ENCODE measurements at regions not wholly inside any gene's neighbourhood (a gene's known extent, or its start where the extent isn't known, plus 50 kb on each side); places are given as distances from the start of the nearest gene placed in this dataset.

DNA sequence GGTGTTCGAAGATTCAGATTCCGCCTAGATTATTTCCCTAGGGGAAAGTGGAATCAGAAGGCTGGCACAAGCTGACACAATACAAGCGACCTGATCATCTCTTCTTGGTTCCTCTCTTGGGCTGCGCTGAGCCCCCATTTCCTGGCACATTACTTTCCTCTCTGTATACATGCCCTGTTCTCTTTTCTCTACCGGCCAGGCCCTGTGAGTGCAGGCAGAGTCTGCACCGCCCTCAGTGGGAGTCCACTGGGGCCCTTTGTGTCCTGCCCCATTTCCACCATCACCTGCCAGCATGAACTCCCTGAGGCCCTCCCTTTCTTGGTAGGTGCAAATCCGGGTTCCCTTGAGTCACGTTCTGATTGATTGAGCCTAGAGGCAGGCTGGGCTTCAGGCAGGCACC lies 287.9 kb downstream of the MSX2 start:
- no peak for DNase-seq (ENCODE audit: low read depth)
- TF ChIP-seq, protein P1, sequence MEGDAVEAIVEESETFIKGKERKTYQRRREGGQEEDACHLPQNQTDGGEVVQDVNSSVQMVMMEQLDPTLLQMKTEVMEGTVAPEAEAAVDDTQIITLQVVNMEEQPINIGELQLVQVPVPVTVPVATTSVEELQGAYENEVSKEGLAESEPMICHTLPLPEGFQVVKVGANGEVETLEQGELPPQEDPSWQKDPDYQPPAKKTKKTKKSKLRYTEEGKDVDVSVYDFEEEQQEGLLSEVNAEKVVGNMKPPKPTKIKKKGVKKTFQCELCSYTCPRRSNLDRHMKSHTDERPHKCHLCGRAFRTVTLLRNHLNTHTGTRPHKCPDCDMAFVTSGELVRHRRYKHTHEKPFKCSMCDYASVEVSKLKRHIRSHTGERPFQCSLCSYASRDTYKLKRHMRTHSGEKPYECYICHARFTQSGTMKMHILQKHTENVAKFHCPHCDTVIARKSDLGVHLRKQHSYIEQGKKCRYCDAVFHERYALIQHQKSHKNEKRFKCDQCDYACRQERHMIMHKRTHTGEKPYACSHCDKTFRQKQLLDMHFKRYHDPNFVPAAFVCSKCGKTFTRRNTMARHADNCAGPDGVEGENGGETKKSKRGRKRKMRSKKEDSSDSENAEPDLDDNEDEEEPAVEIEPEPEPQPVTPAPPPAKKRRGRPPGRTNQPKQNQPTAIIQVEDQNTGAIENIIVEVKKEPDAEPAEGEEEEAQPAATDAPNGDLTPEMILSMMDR (conservative IDR thresholded peaks at IDR 0.05; ENCODE audit: low read depth, low read length), result no peak
- H3K4me3 ChIP-seq (ENCODE audit: low read depth, low read length), result no peak overlapping the region

DNA sequence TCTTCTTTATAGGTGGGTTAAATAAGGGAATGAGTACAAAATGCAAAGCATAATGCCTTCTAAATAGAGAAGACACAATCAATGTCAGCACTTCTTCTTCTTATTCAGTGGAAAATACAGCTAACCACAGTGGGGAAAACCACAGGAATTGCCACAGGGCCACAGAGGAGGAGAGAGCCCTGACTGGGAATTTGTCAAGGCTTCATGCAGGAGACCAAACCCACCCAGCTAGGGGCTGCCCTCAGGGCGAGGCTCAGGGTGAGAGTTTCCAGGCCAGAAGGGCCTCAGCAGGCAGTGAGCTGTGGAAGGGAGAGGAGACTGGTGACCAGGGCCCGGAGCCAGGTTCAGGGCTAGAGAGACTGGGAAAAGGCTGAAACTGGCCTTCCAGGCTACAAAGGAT lies 279.1 kb downstream of the MSX2 start:
- TF ChIP-seq, protein P1 (conservative IDR thresholded peaks at IDR 0.05; ENCODE audit: low read depth, low read length), result no peak
- no peak for DNase-seq (ENCODE audit: low read depth)
- no peak overlapping the region for H3K4me3 ChIP-seq (ENCODE audit: low read depth, low read length)

DNA sequence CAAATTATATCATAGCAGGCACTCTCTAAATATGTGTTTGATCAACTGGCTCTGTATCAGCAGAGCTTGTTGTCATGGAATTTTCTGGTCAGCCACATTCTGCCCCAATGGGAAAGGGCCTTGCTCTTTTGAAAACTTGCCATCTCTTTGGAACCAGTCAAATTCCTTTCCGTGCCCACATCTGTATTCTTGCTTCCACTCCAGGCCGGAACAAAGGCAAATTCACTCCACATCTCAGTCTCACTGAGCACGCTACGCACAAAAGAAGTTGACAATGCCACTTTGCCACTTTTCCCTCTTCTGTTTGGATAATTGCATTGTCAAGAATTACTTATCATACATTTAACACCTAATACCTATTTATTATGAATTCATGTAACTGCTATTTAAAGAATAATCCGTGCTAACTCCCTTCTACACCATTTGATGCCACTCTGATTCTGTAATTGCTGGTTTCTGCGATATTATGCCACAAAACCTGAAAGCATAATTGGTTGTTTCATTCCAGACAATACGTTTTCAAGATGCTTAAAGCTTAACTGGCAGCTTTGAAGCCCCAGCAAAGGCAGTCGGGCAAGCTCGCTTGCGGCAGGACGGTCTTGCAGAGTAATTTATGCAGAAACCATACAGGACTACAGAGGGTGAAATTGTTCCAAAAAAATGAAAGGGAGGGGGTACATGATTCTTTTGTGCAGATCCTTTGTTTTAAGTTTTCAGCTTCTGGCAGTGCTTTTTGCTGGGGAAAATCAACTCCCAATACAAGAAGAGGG lies 277.7 kb downstream of the MSX2 start:
- no peak overlapping the region for H3K4me3 ChIP-seq (ENCODE audit: low read depth, low read length)
- no peak for DNase-seq (ENCODE audit: low read depth)
- TF ChIP-seq, protein P1 (conservative IDR thresholded peaks at IDR 0.05; ENCODE audit: low read depth, low read length), result no peak

DNA sequence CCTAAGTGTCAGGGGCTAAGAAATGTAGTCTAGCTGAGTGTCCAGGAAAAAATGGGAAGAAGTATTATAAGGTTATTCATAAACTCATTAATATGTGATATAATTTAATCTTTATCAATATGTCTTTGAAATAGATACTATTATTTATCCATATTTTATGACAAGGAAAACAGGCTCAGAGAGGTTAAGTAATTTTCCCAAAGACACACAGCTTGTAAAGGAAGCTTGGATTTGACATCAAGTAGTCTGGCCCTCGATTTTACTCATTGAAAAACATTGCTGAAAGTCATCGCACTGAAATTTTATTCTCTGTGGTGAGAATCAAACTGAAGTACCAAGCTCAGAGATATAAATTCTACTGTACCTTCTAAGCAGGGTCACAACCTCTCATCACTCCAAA lies 276.9 kb downstream of the MSX2 start:
- no peak for DNase-seq (ENCODE audit: low read depth)

DNA sequence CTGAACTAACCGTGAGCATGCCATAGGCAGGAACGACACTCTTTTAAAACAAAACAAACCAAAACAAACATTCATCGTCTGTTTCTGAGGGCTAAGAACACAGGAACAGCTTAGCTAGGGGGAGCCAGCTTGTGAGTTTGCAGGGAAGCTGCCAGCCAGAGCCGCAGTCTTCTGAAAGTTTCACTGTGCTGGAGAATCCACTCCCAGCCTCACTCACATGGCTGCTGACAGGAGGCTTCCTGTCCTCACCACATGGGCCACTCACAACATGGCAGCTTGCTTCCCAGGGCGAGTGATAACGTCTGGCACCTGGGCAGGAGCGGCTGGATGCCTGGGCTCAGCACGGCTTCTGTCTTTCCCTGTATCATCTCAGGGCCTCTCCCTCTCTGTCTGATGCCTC lies 275.2 kb downstream of the MSX2 start:
- no peak overlapping the region for H3K4me3 ChIP-seq (ENCODE audit: low read depth, low read length)
- DNase-seq (ENCODE audit: low read depth), result no peak
- TF ChIP-seq, protein P1 (conservative IDR thresholded peaks at IDR 0.05; ENCODE audit: low read depth, low read length), result no peak

More for the DNA sequence above, 276.9 kb downstream of the MSX2 start:
- H3K4me3 ChIP-seq (ENCODE audit: low read depth, low read length), result no peak overlapping the region
- TF ChIP-seq, protein P1 (conservative IDR thresholded peaks at IDR 0.05; ENCODE audit: low read depth, low read length), result no peak

DNA sequence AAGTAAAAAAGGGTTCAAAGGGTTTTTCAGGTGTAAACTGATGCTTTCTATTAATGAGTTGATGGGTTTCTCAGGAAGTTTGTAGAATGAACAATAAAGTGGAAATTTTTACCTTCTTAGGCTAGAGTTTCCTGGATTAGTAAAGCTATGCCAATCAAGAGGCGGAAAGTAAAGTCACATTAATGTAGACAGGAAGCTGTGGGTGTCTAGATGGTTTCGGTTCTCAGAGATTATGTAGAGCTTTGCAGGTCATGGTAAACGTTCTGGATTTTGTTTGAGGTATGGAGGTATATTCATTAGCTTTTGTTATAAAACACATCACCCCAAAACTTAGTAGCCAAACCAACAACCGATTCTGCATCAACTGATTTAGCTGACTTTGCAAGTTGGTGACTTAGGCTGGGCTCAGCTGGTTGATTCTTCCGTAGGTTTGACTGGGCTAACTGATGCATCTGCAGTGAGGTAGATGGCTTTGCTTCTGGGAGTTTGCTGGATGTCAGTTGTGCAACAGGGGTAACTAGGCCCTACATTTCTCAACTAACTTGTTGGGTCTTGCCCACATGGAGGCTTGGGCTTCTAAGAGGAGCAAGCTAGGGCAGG lies 273.8 kb downstream of the MSX2 start:
- DNase-seq (ENCODE audit: low read depth), result no peak
- no peak overlapping the region for H3K4me3 ChIP-seq (ENCODE audit: low read depth, low read length)
- TF ChIP-seq, protein P1 (conservative IDR thresholded peaks at IDR 0.05; ENCODE audit: low read depth, low read length), result no peak

DNA sequence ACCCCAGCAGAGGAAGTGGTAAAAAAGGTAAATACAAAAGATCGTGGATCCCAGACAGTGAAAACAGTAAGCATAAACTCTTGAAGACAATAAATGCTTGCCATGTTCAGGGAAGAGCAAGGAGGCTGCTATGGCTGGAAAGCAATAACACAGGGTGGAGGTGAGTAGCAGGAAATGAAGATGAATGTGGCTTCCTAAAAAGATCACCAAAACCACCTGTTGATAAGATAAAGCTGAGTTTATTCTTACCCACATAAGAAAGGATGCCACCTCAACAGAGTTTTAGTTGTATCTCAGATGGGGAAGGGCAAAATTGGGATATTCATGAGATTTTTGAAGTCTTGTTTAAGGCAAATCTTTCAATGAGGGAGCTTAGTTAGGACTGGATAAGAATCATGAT lies 273.3 kb downstream of the MSX2 start:
- TF ChIP-seq, protein P1 (conservative IDR thresholded peaks at IDR 0.05; ENCODE audit: low read depth, low read length), result no peak
- no peak overlapping the region for H3K4me3 ChIP-seq (ENCODE audit: low read depth, low read length)
- DNase-seq (ENCODE audit: low read depth), result no peak
